HCT116 (cell line): ENCODE measurements at regions not wholly inside any gene's neighbourhood (a gene's known extent, or its start where the extent isn't known, plus 50 kb on each side); places are given as distances from the start of the nearest gene placed in this dataset.

Experiments used
- ATAC-seq: fragments of 200-7000 bp; cut with Tn5 transposase; 2 replicates; pipeline ENCODE4 v1.9.1; 2020; ENCODE audit warnings: mild to moderate bottlenecking, moderate library complexity
- BruUV-seq: library from RNA; stranded (reverse); fragments of 400-500 nt; replicated peaks from 2 replicates; lab custom pipeline; 2021; lab: Mats Ljungman, UMichigan
- CTCF ChIA-PET: fragments of 300-600 bp; sonication (Branson Sonifier 250); formaldehyde crosslinking; loops from one replicate; lab custom pipeline; 2021; ENCODE audit warnings: antibody characterized with exemption; lab: Charles Lee
- POLR2A ChIA-PET: fragments of 300-600, 350-600 bp; sonication (Branson Sonifier 250); formaldehyde crosslinking; loops from one replicate; lab custom pipeline; 2021; ENCODE audit warnings: antibody characterized with exemption; lab: Charles Lee
- RAD21 ChIA-PET, 2 experiments: fragments of 300-600 bp; sonication (Branson Sonifier 250); formaldehyde crosslinking; loops; one replicate each; lab custom pipeline; 2023; ENCODE audit warnings: low total read pairs in 2 of 2; ENCODE audit not compliant: uncharacterized antibody in 2 of 2, unreplicated experiment in 2 of 2, low non-redundant PET in 1 of 2; lab: Charles Lee
- DNase-seq: peaks from one replicate; pipeline ENCODE4 v3.0.0-alpha.2; 2010; ENCODE audit warnings: low read depth, low spot score
- H2AFZ ChIP-seq: fragments of 200-600 bp; shearing (Covaris generic), sonication (generic); 2 replicates; pipeline ENCODE4 v1.6.1; 2017; ENCODE audit warnings: low read depth, mixed run types, mixed read lengths, antibody characterized with exemption, low read length; ENCODE audit not compliant: poor library complexity, severe bottlenecking
- H3K27ac ChIP-seq: 2 replicates; pipeline ENCODE4 v1.5.1; 2012; ENCODE audit warnings: low read depth, low read length
- H3K27me3 ChIP-seq: fragments of 200-600 bp; sonication (generic); 2 replicates; pipeline ENCODE4 v1.6.1; 2016; ENCODE audit warnings: mixed run types, low read length, mixed read lengths; ENCODE audit not compliant: insufficient read depth
- H3K36me3 ChIP-seq, 2 experiments: fragments of 200-500 bp in 1 of 2; fragments of 200-600 bp in 1 of 2; sonication (Bioruptor generic) in 1 of 2; sonication (generic) in 1 of 2; 2 replicates each; pipeline versions ENCODE4 v1.5.1 to v1.6.1; 2014 to 2016; ENCODE audit warnings: low read length in 2 of 2, inconsistent platforms in 1 of 2, mixed read lengths in 1 of 2, mixed run types in 1 of 2; ENCODE audit not compliant: insufficient read depth in 2 of 2, control insufficient read depth in 1 of 2
- H3K4me1 ChIP-seq, 2 experiments: fragments of 200-600 bp in 1 of 2; sonication (generic) in 1 of 2; 2 replicates each; pipeline versions ENCODE4 v1.5.1 to v1.6.1; 2012 to 2017; ENCODE audit warnings: low read length in 2 of 2, inconsistent platforms in 1 of 2, mild to moderate bottlenecking in 1 of 2, mixed read lengths in 1 of 2, mixed run types in 1 of 2, moderate library complexity in 1 of 2; ENCODE audit not compliant: insufficient read depth in 2 of 2, control insufficient read depth in 1 of 2
- H3K4me2 ChIP-seq: fragments of 200-600 bp; sonication (generic); 2 replicates; pipeline ENCODE4 v1.6.1; 2017; ENCODE audit warnings: mixed run types, low read length, mixed read lengths
- H3K4me3 ChIP-seq, 2 experiments: fragments of 200-600 bp in 1 of 2; sonication (generic) in 1 of 2; replicated peaks in 1 of 2; 2 replicates each; pipeline ENCODE4 v1.5.1; 2011 to 2016; ENCODE audit warnings: low read length in 2 of 2, control low read depth in 1 of 2, low read depth in 1 of 2, mild to moderate bottlenecking in 1 of 2, mixed read lengths in 1 of 2, mixed run types in 1 of 2
- H3K79me2 ChIP-seq: fragments of 200-600 bp; sonication (generic); 2 replicates; pipeline ENCODE4 v1.6.1; 2017; ENCODE audit warnings: mild to moderate bottlenecking, mixed run types, low read length, moderate library complexity, mixed read lengths; ENCODE audit not compliant: insufficient read depth
- H3K9ac ChIP-seq: fragments of 200-600 bp; sonication (generic); 2 replicates; pipeline ENCODE4 v1.6.1; 2016; ENCODE audit warnings: low read length, mixed read lengths
- H3K9me2 ChIP-seq: fragments of 200-600 bp; sonication (generic), shearing (Covaris generic); 2 replicates; pipeline ENCODE4 v1.6.1; 2017; ENCODE audit warnings: mixed run types, mild to moderate bottlenecking, moderate library complexity; ENCODE audit not compliant: insufficient read depth
- H3K9me3 ChIP-seq, 2 experiments: fragments of 200-500 bp in 1 of 2; fragments of 200-600 bp in 1 of 2; sonication (Bioruptor generic) in 1 of 2; sonication (generic) in 1 of 2; 2 replicates each; pipeline ENCODE4 v1.6.1; 2014 to 2017; ENCODE audit warnings: low read length in 2 of 2, mixed read lengths in 2 of 2, inconsistent platforms in 1 of 2, low read depth in 1 of 2, mild to moderate bottlenecking in 1 of 2, mixed run types in 1 of 2, moderate library complexity in 1 of 2; ENCODE audit not compliant: control insufficient read depth in 1 of 2, insufficient read depth in 1 of 2
- H4K20me1 ChIP-seq: fragments of 200-600 bp; sonication (generic), shearing (Covaris generic); 2 replicates; pipeline ENCODE4 v1.6.1; 2017; ENCODE audit warnings: mixed run types, mild to moderate bottlenecking, moderate library complexity; ENCODE audit not compliant: insufficient read depth
- ATF3 ChIP-seq: IDR thresholded peaks from 2 replicates; pipeline ENCODE4 v1.6.1; 2012
- CEBPB ChIP-seq: IDR thresholded peaks from 2 replicates; pipeline ENCODE4 v1.6.1; 2012; ENCODE audit warnings: low read depth
- EGR1 ChIP-seq: IDR thresholded peaks from 2 replicates; pipeline ENCODE4 v1.6.1; 2012; ENCODE audit warnings: low read depth
- EZH2 ChIP-seq: fragments of 200-600 bp; sonication (generic); IDR thresholded peaks from 2 replicates; pipeline ENCODE4 v1.6.1; 2017; ENCODE audit warnings: antibody characterized with exemption, mixed run types
- POLR2A ChIP-seq: IDR thresholded peaks from 2 replicates; pipeline ENCODE4 v1.7.0; 2011; ENCODE audit warnings: borderline replicate concordance; ENCODE audit not compliant: insufficient read depth, insufficient read length; ENCODE audit errors: extremely low read depth
- POLR2AphosphoS5 ChIP-seq: IDR thresholded peaks from 2 replicates; pipeline ENCODE4 v1.6.1; 2011; ENCODE audit warnings: mild to moderate bottlenecking, low read depth, low read length, moderate library complexity
- RAD21 ChIP-seq: IDR thresholded peaks from 2 replicates; pipeline ENCODE4 v1.6.1; 2012; ENCODE audit warnings: low read depth, mild to moderate bottlenecking
- REST ChIP-seq: IDR thresholded peaks from 2 replicates; pipeline ENCODE4 v1.6.1; 2012; ENCODE audit warnings: low read depth
- SP1 ChIP-seq: IDR thresholded peaks from 2 replicates; pipeline ENCODE4 v1.6.1; 2012; ENCODE audit warnings: low read depth
- SRF ChIP-seq: IDR thresholded peaks from 2 replicates; pipeline ENCODE4 v1.6.1; 2012; ENCODE audit warnings: low read depth
- TCF7L2 ChIP-seq: IDR thresholded peaks from 2 replicates; pipeline ENCODE4 v1.7.0; 2011; ENCODE audit warnings: borderline replicate concordance, inconsistent platforms; ENCODE audit not compliant: insufficient read depth, insufficient read length; ENCODE audit errors: extremely low read depth
- YY1 ChIP-seq: IDR thresholded peaks from 2 replicates; pipeline ENCODE4 v1.6.1; 2011; ENCODE audit warnings: low read length, low read depth, moderate library complexity, mild to moderate bottlenecking; ENCODE audit not compliant: insufficient replicate concordance; ENCODE audit errors: extremely low read depth
- ZBTB33 ChIP-seq: IDR thresholded peaks from 2 replicates; pipeline ENCODE4 v1.6.1; 2011; ENCODE audit warnings: mild to moderate bottlenecking, low read length, moderate library complexity; ENCODE audit not compliant: insufficient replicate concordance; ENCODE audit errors: extremely low read depth
- ZFX ChIP-seq: fragments of 450-650 bp; IDR thresholded peaks from 2 replicates; pipeline ENCODE4 v1.6.1; 2017
- ZNF274 ChIP-seq: fragments of 200-500 bp; sonication (Bioruptor generic); IDR thresholded peaks from 2 replicates; pipeline ENCODE4 v1.6.1; 2014; ENCODE audit warnings: mild to moderate bottlenecking, low read depth, low read length, inconsistent platforms
- intact Hi-C: fragments of 100-400 bp; cut with micrococcal nuclease; formaldehyde crosslinking; loops from 2 replicates; pipeline ENCODE4 v1.10.0; 2022

- no peaks in the 10 kb centered on the region for H3K4me1 ChIP-seq
- H3K27ac ChIP-seq = no peak overlapping the region
- no peak for ATAC-seq
- POLR2A ChIA-PET = no interaction called here
- no peak overlapping the region for H3K4me2 ChIP-seq
- CTCF ChIA-PET = no interaction called here
- no peaks in the 10 kb centered on the region for H3K79me2 ChIP-seq
- no peaks in the 10 kb centered on the region for H3K9me3 ChIP-seq
- no TSS peak for BruUV-seq
- H3K9ac ChIP-seq = no peak overlapping the region
- no peak overlapping the region for H3K4me3 ChIP-seq
- H4K20me1 ChIP-seq = no peaks in the 10 kb centered on the region
- TF ChIP-seq EZH2 (no peak), TCF7L2 (no peak), ZFX (no peak), SP1 (no peak), RAD21 (no peak), POLR2AphosphoS5 (no peak)
- no peaks in the 10 kb centered on the region for H3K9me2 ChIP-seq
- RAD21 ChIA-PET = no interaction called here
- no peaks in the 10 kb centered on the region for H3K36me3 ChIP-seq
- no peak for DNase-seq
- H2AFZ ChIP-seq = no peak overlapping the region
- intact Hi-C loops = no loop called here
- no peaks in the 10 kb centered on the region for H3K27me3 ChIP-seq
Measured at GRCh38 chr7:19464751-19465150, 244.1 kb downstream of the POLR1F start.

- ATAC-seq (no peak), DNase-seq (no peak)
- no peaks in the 10 kb centered on the region for H3K9me2 ChIP-seq
- BruUV-seq = no TSS peak
- no peak overlapping the region for H3K4me2 ChIP-seq
- H4K20me1 ChIP-seq = no peaks in the 10 kb centered on the region
- no peaks in the 10 kb centered on the region for H3K36me3 ChIP-seq
- no peak overlapping the region for H2AFZ ChIP-seq
- no peaks in the 10 kb centered on the region for H3K27me3 ChIP-seq
- ChIA-PET RAD21 (no interaction called here), POLR2A (no interaction called here), CTCF (no interaction called here)
- no peak overlapping the region for H3K9ac ChIP-seq
- no peaks in the 10 kb centered on the region for H3K4me1 ChIP-seq
- no peaks in the 10 kb centered on the region for H3K9me3 ChIP-seq
- TF ChIP-seq SRF = no peak
- TF ChIP-seq POLR2AphosphoS5 = no peak
- TF ChIP-seq TCF7L2 = no peak
- TF ChIP-seq EGR1 = no peak
- TF ChIP-seq REST = no peak
- TF ChIP-seq YY1 = no peak
- no peak for TF ChIP-seq ATF3
- no peak for TF ChIP-seq ZFX
- TF ChIP-seq EZH2 = no peak
- TF ChIP-seq ZNF274 = no peak
- no peak for TF ChIP-seq ZBTB33
- no peak for TF ChIP-seq CEBPB
- TF ChIP-seq POLR2A = no peak
- H3K79me2 ChIP-seq = no peaks in the 10 kb centered on the region
- intact Hi-C loops = no loop called here
- no peak overlapping the region for H3K27ac ChIP-seq
- H3K4me3 ChIP-seq = no peak overlapping the region
Measured at GRCh38 chr7:19464241-19464640, 244.6 kb downstream of the POLR1F start.
